GM12892 (cell line): ENCODE measurements at regions not wholly inside any gene's neighbourhood (a gene's known extent, or its start where the extent isn't known, plus 50 kb on each side); places are given as distances from the start of the nearest gene placed in this dataset.

Experiments
- POLR2A ChIP-seq: IDR thresholded peaks from 2 replicates; pipeline ENCODE4 v1.6.1; 2011; ENCODE audit warnings: low read depth, low read length, control low read depth
- POLR2AphosphoS5 ChIP-seq: IDR thresholded peaks from 2 replicates; pipeline ENCODE4 v1.6.1; 2011; ENCODE audit warnings: low read depth, low read length, control low read depth
- TAF1 ChIP-seq: IDR thresholded peaks from 2 replicates; pipeline ENCODE4 v1.6.1; 2011; ENCODE audit warnings: low read depth, mild to moderate bottlenecking, control low read depth, low read length, borderline replicate concordance

GRCh38 chr12:17884581-17884980 is 205.4 kb downstream of the RERGL start:
- TF ChIP-seq POLR2AphosphoS5 (no peak), POLR2A (no peak), TAF1 (no peak)
